ENCODE measurements at regions not wholly inside any gene's neighbourhood (a gene's known extent, or its start where the extent isn't known, plus 50 kb on each side); places are given as distances from the start of the nearest gene placed in this dataset.

DNA sequence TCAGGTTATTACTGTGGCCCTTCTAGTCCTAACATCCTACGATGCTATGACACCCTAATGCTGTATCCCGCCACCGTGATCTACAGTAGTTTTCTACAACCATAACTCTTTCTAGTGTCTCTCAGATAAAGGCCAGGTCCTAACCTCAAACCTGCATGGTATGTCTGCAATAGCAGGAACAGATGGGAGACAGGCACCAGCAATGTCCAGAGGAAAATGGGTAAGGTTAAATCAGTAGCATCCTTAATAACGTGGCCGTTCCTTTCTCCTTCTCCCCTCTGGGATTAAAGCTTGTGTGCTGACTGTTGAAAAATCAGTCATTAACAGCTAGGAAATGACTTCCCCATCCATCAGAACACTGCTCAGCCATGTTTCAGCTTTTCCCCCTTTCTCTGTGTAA is 321.9 kb upstream of the NPVF start:
- Histone ChIP-seq H4K20me1 (ENCODE audit: low read length) (no peaks in the 10 kb centered on the region), H3K9me2 (replicated peaks; ENCODE audit: low read length) (no peaks in the 10 kb centered on the region), H3K27ac (ENCODE audit: low read length) (no peak overlapping the region), H3K79me2 (ENCODE audit: low read length) (no peaks in the 10 kb centered on the region), H3F3A (ENCODE audit: low read length, unreplicated experiment) (no peaks in the 10 kb centered on the region), H3K4me3 (ENCODE audit: low read length) (no peak overlapping the region), H3K27me3 (ENCODE audit: low read length) (peaks cover 83% of the 10 kb centered on the region), H2AFZ (ENCODE audit: low read length) (no peak overlapping the region), H3K4me1 (ENCODE audit: insufficient read depth, low read length) (no peaks in the 10 kb centered on the region), H3K9me3 (ENCODE audit: low read length) (no peaks in the 10 kb centered on the region), H3K4me2 (ENCODE audit: low read length) (no peak overlapping the region), H3K36me3 (ENCODE audit: low read depth, low read length) (no peaks in the 10 kb centered on the region), H3K9ac (ENCODE audit: low read length) (no peak overlapping the region)
- ChIA-PET CTCF (interaction anchor here (0.6 kb wide), 1 partner anchor 15 kb away, joined by 4 read pairs; no protein-coding TSS in a partner anchor), POLR2A (ENCODE audit: unreplicated experiment) (no interaction called here)
- ATAC-seq (no peak), DNase-seq (no peak)
- TF ChIP-seq EZH2 (IDR thresholded peaks at IDR 0.05; ENCODE audit: low read length, unreplicated experiment) = no peak
- TF ChIP-seq, protein P1, sequence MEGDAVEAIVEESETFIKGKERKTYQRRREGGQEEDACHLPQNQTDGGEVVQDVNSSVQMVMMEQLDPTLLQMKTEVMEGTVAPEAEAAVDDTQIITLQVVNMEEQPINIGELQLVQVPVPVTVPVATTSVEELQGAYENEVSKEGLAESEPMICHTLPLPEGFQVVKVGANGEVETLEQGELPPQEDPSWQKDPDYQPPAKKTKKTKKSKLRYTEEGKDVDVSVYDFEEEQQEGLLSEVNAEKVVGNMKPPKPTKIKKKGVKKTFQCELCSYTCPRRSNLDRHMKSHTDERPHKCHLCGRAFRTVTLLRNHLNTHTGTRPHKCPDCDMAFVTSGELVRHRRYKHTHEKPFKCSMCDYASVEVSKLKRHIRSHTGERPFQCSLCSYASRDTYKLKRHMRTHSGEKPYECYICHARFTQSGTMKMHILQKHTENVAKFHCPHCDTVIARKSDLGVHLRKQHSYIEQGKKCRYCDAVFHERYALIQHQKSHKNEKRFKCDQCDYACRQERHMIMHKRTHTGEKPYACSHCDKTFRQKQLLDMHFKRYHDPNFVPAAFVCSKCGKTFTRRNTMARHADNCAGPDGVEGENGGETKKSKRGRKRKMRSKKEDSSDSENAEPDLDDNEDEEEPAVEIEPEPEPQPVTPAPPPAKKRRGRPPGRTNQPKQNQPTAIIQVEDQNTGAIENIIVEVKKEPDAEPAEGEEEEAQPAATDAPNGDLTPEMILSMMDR (conservative IDR thresholded peaks at IDR 0.05; ENCODE audit: low read depth, low read length) = no peak
- no peak for TF ChIP-seq EZH2phosphoT487 (IDR thresholded peaks at IDR 0.05; ENCODE audit: borderline replicate concordance, low read length)
- intact Hi-C loops (cut with micrococcal nuclease) = no loop called here
- BruUV-seq (replicated peaks) = no TSS peak

DNA sequence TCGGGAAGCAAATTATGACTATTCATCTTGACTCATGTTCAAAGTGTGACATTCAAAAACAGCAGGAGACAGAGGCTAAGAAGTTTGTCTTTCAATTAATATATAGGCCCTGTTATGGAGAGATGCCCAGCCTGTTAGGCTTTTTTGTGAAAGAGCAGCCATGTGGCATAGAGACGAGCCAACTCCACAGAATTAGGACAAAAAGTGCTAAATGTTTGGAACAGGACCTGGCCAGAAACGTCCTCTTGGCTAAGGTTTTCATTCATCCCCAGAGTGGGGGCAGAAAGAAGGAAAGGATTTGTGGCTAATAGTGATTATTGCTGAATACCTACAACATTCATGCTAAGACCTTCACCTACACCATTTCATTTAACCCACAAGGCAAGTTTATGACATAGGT is 324.7 kb upstream of the NPVF start:
- Histone ChIP-seq H3K79me2 (ENCODE audit: low read length) (no peaks in the 10 kb centered on the region), H3K4me1 (ENCODE audit: insufficient read depth, low read length) (no peaks in the 10 kb centered on the region), H3K27me3 (ENCODE audit: low read length) (peaks cover 91% of the 10 kb centered on the region), H3K9me3 (ENCODE audit: low read length) (no peaks in the 10 kb centered on the region), H3K9ac (ENCODE audit: low read length) (no peak overlapping the region), H3K9me2 (replicated peaks; ENCODE audit: low read length) (no peaks in the 10 kb centered on the region), H2AFZ (ENCODE audit: low read length) (no peak overlapping the region), H3F3A (ENCODE audit: low read length, unreplicated experiment) (no peaks in the 10 kb centered on the region), H3K4me2 (ENCODE audit: low read length) (no peak overlapping the region), H3K4me3 (ENCODE audit: low read length) (no peak overlapping the region), H3K27ac (ENCODE audit: low read length) (no peak overlapping the region), H4K20me1 (ENCODE audit: low read length) (no peaks in the 10 kb centered on the region), H3K36me3 (ENCODE audit: low read depth, low read length) (no peaks in the 10 kb centered on the region)
- intact Hi-C loops (cut with micrococcal nuclease) = no loop called here
- DNase-seq = no peak
- TF ChIP-seq, protein P1 (conservative IDR thresholded peaks at IDR 0.05; ENCODE audit: low read depth, low read length) = no peak
- no peak for TF ChIP-seq EZH2 (IDR thresholded peaks at IDR 0.05; ENCODE audit: low read length, unreplicated experiment)
- no peak for TF ChIP-seq EZH2phosphoT487 (IDR thresholded peaks at IDR 0.05; ENCODE audit: borderline replicate concordance, low read length)
- CTCF ChIA-PET = no interaction called here
- ATAC-seq = no peak
- POLR2A ChIA-PET (ENCODE audit: unreplicated experiment) = no interaction called here
- no TSS peak for BruUV-seq (replicated peaks)

DNA sequence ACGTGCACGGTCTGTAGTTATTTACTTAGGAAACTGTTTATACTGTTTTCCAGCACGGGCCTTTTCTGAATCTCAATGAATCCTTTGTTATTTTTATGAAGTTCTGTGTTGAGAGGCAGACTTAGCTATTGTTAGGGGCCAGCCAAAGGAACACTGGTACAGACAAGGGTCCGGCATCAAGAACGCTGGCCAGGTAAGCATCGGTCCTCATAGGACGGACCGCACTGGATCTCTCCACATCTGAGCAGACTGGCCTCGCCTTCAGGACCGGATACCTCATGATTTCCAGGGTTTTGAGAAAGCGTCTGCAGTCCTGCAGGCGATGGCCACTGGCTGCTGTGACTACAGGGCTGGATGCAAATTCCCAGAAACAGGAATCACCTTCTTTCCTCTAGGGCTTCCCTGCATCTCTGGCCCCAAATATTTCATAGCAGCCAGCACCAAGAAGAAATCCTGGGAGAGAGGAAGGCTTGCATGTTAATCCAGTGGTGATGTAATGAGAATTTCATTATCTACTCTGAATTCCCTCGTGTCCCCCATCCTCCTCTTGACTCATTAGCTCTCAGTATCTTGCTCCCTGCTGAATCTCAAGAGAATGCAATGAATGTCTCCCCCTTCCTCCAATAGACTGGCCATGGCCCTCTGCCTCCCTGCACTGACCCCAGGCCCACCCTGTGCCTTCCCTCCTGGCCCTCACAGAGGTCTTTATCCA is 325.4 kb upstream of the NPVF start:
- Histone ChIP-seq H3K4me1 (ENCODE audit: insufficient read depth, low read length) (no peaks in the 10 kb centered on the region), H3F3A (ENCODE audit: low read length, unreplicated experiment) (no peaks in the 10 kb centered on the region), H3K9ac (ENCODE audit: low read length) (no peak overlapping the region), H3K4me2 (ENCODE audit: low read length) (no peak overlapping the region), H3K79me2 (ENCODE audit: low read length) (no peaks in the 10 kb centered on the region), H3K27ac (ENCODE audit: low read length) (no peak overlapping the region), H3K4me3 (ENCODE audit: low read length) (no peak overlapping the region), H3K27me3 (ENCODE audit: low read length) (peaks cover 92% of the 10 kb centered on the region), H2AFZ (ENCODE audit: low read length) (no peak overlapping the region), H3K9me3 (ENCODE audit: low read length) (no peaks in the 10 kb centered on the region), H3K9me2 (replicated peaks; ENCODE audit: low read length) (no peaks in the 10 kb centered on the region), H3K36me3 (ENCODE audit: low read depth, low read length) (no peaks in the 10 kb centered on the region), H4K20me1 (ENCODE audit: low read length) (no peaks in the 10 kb centered on the region)
- ChIA-PET POLR2A (ENCODE audit: unreplicated experiment) (no interaction called here), CTCF (no interaction called here)
- DNase-seq (no peak), ATAC-seq (no peak)
- TF ChIP-seq EZH2phosphoT487 (IDR thresholded peaks at IDR 0.05; ENCODE audit: borderline replicate concordance, low read length) (no peak), EZH2 (IDR thresholded peaks at IDR 0.05; ENCODE audit: low read length, unreplicated experiment) (no peak)
- TF ChIP-seq, protein P1 (conservative IDR thresholded peaks at IDR 0.05; ENCODE audit: low read depth, low read length) = no peak
- BruUV-seq (replicated peaks) = no TSS peak
- intact Hi-C loops (cut with micrococcal nuclease) = no loop called here

Measured in PC-3 (cell line).